ENCODE measurements at regions not wholly inside any gene's neighbourhood (a gene's known extent, or its start where the extent isn't known, plus 50 kb on each side); places are given as distances from the start of the nearest gene placed in this dataset.

GRCh38 chr3:6560259-6560658, 300.7 kb upstream of the GRM7 start:
- TF ChIP-seq POLR2A (IDR thresholded peaks at IDR 0.05): no peak
- TF ChIP-seq, protein P1, sequence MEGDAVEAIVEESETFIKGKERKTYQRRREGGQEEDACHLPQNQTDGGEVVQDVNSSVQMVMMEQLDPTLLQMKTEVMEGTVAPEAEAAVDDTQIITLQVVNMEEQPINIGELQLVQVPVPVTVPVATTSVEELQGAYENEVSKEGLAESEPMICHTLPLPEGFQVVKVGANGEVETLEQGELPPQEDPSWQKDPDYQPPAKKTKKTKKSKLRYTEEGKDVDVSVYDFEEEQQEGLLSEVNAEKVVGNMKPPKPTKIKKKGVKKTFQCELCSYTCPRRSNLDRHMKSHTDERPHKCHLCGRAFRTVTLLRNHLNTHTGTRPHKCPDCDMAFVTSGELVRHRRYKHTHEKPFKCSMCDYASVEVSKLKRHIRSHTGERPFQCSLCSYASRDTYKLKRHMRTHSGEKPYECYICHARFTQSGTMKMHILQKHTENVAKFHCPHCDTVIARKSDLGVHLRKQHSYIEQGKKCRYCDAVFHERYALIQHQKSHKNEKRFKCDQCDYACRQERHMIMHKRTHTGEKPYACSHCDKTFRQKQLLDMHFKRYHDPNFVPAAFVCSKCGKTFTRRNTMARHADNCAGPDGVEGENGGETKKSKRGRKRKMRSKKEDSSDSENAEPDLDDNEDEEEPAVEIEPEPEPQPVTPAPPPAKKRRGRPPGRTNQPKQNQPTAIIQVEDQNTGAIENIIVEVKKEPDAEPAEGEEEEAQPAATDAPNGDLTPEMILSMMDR (IDR thresholded peaks at IDR 0.05): no peak
- no peak for TF ChIP-seq POLR2AphosphoS5 (IDR thresholded peaks at IDR 0.05)
